ENCODE measurements at regions not wholly inside any gene's neighbourhood (a gene's known extent, or its start where the extent isn't known, plus 50 kb on each side); places are given as distances from the start of the nearest gene placed in this dataset.

GRCh38 chr11:114877976-114878375 is 199.6 kb downstream of the NXPE2 start:
- Histone ChIP-seq H3K4me3 (ENCODE audit: insufficient read depth, low read length, poor library complexity, severe bottlenecking) (no peak overlapping the region), H3K27ac (ENCODE audit: low read depth, low read length) (no peak overlapping the region), H4K20me1 (ENCODE audit: low read depth, low read length) (no peaks in the 10 kb centered on the region), H3K4me2 (ENCODE audit: low read depth, low read length, poor library complexity, severe bottlenecking) (no peak overlapping the region), H2AFZ (ENCODE audit: low read depth, low read length, severe bottlenecking) (no peak overlapping the region), H3K9me3 (ENCODE audit: insufficient read depth, low read length) (no peaks in the 10 kb centered on the region), H3F3A (ENCODE audit: insufficient read depth) (no peaks in the 10 kb centered on the region), H3K36me3 (ENCODE audit: low read length) (no peaks in the 10 kb centered on the region), H3K79me2 (ENCODE audit: insufficient read depth, low read length) (no peaks in the 10 kb centered on the region), H3K9me2 (replicated peaks; ENCODE audit: insufficient read depth, low read length) (no peaks in the 10 kb centered on the region), H3K27me3 (ENCODE audit: low read length) (no peaks in the 10 kb centered on the region), H3K9ac (ENCODE audit: low read length) (no peak overlapping the region)
- TF ChIP-seq EZH2phosphoT487 (conservative IDR thresholded peaks at IDR 0.05; ENCODE audit: low read length) = no peak
- TF ChIP-seq CTCF (IDR thresholded peaks at IDR 0.05; ENCODE audit: insufficient read depth, low read length, poor library complexity, severe bottlenecking) = no peak

GRCh38 chr11:114880442-114880841 is 202.1 kb downstream of the NXPE2 start:
- Histone ChIP-seq H2AFZ (ENCODE audit: low read depth, low read length, severe bottlenecking) (no peak overlapping the region), H3K4me2 (ENCODE audit: low read depth, low read length, poor library complexity, severe bottlenecking) (no peak overlapping the region), H3K27ac (ENCODE audit: low read depth, low read length) (no peak overlapping the region), H3K4me3 (ENCODE audit: insufficient read depth, low read length, poor library complexity, severe bottlenecking) (no peak overlapping the region), H3K36me3 (ENCODE audit: low read length) (no peaks in the 10 kb centered on the region), H3K9ac (ENCODE audit: low read length) (no peak overlapping the region), H3K27me3 (ENCODE audit: low read length) (no peaks in the 10 kb centered on the region), H3K9me2 (replicated peaks; ENCODE audit: insufficient read depth, low read length) (no peaks in the 10 kb centered on the region), H4K20me1 (ENCODE audit: low read depth, low read length) (no peaks in the 10 kb centered on the region), H3F3A (ENCODE audit: insufficient read depth) (no peaks in the 10 kb centered on the region), H3K79me2 (ENCODE audit: insufficient read depth, low read length) (no peaks in the 10 kb centered on the region), H3K9me3 (ENCODE audit: insufficient read depth, low read length) (no peaks in the 10 kb centered on the region)
- no peak for TF ChIP-seq CTCF (IDR thresholded peaks at IDR 0.05; ENCODE audit: insufficient read depth, low read length, poor library complexity, severe bottlenecking)
- no peak for TF ChIP-seq EZH2phosphoT487 (conservative IDR thresholded peaks at IDR 0.05; ENCODE audit: low read length)

GRCh38 chr11:114883472-114883871 is 205.1 kb downstream of the NXPE2 start:
- H3K9me2 ChIP-seq (replicated peaks; ENCODE audit: insufficient read depth, low read length) = no peaks in the 10 kb centered on the region
- TF ChIP-seq CTCF (IDR thresholded peaks at IDR 0.05; ENCODE audit: insufficient read depth, low read length, poor library complexity, severe bottlenecking) (no peak), EZH2phosphoT487 (conservative IDR thresholded peaks at IDR 0.05; ENCODE audit: low read length) (no peak)
- H3K36me3 ChIP-seq (ENCODE audit: low read length) = no peaks in the 10 kb centered on the region
- no peak overlapping the region for H3K4me2 ChIP-seq (ENCODE audit: low read depth, low read length, poor library complexity, severe bottlenecking)
- H3K27ac ChIP-seq (ENCODE audit: low read depth, low read length) = no peak overlapping the region
- H3K9me3 ChIP-seq (ENCODE audit: insufficient read depth, low read length) = no peaks in the 10 kb centered on the region
- no peaks in the 10 kb centered on the region for H4K20me1 ChIP-seq (ENCODE audit: low read depth, low read length)
- no peaks in the 10 kb centered on the region for H3F3A ChIP-seq (ENCODE audit: insufficient read depth)
- no peak overlapping the region for H2AFZ ChIP-seq (ENCODE audit: low read depth, low read length, severe bottlenecking)
- H3K79me2 ChIP-seq (ENCODE audit: insufficient read depth, low read length) = no peaks in the 10 kb centered on the region
- H3K4me3 ChIP-seq (ENCODE audit: insufficient read depth, low read length, poor library complexity, severe bottlenecking) = no peak overlapping the region
- no peaks in the 10 kb centered on the region for H3K27me3 ChIP-seq (ENCODE audit: low read length)
- H3K9ac ChIP-seq (ENCODE audit: low read length) = no peak overlapping the region

Measured in SU-DHL-6 (cell line).